Fibroblast of skin of abdomen (primary cell): ENCODE measurements at regions not wholly inside any gene's neighbourhood (a gene's known extent, or its start where the extent isn't known, plus 50 kb on each side); places are given as distances from the start of the nearest gene placed in this dataset.

Source experiments
- DNase-seq: peaks from one replicate; pipeline ENCODE4 v3.0.0-alpha.2; 2013

DNA sequence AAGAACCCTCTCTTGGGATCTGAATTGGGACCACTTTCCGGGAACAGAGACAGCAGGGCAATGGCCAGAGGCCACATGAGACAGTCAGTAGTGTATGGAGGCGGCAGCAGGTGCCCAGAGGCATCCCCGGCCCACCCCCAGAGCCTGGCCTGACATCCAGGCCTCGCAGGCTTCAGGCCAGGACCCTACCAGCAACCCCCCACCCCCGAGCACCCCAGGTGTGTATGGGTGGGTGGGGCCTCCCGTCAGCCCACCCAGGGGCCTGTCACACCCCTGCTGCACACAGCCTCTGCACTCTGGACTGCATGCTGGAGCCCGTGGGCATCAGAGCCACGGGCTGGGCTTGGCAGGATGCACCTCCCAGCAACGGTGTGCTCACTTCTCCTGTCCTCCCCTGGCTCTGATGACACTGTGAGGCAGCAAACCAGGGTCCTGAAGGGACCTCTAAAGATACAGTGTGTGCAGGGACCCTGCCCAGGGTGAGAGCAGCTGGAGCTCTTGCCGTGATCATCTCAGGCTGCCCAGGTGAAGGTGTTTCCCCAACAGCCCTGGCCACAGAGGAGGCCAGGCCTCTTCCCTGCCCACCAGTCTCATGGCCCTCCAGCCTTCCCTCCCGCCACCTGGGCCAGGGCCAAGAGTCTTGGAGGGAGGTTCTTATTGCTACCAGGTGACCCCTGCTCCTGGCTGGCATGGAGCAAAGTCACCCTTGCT lies 88.8 kb upstream of the SEPTIN5 start:
- no peak for DNase-seq

DNA sequence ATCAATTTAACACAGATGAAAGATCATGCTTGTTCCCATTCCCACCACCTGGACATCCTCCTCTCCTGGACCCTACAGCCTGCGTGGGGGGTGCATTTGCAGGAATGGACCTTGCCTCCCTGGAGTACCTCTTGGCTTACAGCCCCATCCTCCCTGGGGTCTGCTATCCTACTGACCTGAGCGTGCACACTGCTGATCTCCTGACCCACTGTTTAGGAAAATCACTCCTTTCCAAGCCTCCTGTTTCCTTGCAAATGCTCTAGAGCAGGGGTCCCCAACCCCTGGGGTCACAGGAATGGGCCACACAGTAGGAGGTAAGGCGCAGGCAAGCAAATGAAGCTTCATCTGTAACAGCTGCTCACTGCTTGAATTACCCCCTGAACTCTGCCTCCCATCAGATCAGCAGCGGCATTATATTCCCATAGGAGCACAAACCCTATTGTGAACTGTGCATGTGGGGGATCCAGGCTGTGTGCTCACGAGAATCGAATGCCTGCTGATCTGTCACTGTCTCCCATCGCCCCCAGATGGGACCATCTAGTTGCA lies 88.2 kb upstream of the SEPTIN5 start:
- DNase-seq: no peak

DNA sequence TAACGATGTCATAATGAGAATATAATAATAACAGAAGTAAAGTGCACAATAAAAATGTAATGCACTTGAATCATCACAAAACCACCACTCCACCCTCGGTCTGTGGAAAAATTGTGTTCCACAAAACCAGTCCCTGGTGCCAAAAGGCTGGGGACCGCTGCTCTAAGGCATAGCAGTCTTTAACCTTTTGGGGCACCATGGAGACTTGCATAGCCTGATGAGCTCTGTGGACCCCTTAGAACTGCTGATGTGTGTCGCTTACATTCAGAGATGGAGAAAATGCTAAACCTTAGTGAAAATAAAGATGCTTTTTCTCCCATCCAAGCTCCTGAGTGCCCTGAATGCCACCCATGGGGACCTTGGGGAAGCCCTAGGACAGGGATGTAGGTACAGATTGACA lies 87.6 kb upstream of the SEPTIN5 start:
- no peak for DNase-seq

- DNase-seq: no peak
Measured at GRCh38 chr22:19628038-19628776, 86.1 kb upstream of the SEPTIN5 start.

DNA sequence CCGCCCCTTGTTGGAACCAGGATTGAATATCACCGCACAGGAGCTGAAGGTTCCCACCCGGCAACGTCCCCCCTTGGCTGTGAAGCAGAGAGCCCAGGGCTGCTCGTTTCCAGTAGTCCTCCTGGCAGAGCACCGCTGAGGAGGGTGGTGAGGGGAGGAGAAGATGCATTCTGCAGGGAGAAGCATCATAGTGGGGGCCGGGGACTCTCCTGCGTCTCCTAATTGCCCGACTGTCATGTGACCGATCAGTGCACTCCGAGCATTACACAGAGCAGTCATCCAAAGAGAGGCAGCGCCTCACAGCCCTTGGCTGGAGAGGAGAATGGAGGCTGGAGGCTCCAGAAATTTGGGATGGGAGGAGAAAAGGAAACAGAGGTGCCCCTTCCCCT lies 85.0 kb upstream of the SEPTIN5 start:
- no peak for DNase-seq

DNA sequence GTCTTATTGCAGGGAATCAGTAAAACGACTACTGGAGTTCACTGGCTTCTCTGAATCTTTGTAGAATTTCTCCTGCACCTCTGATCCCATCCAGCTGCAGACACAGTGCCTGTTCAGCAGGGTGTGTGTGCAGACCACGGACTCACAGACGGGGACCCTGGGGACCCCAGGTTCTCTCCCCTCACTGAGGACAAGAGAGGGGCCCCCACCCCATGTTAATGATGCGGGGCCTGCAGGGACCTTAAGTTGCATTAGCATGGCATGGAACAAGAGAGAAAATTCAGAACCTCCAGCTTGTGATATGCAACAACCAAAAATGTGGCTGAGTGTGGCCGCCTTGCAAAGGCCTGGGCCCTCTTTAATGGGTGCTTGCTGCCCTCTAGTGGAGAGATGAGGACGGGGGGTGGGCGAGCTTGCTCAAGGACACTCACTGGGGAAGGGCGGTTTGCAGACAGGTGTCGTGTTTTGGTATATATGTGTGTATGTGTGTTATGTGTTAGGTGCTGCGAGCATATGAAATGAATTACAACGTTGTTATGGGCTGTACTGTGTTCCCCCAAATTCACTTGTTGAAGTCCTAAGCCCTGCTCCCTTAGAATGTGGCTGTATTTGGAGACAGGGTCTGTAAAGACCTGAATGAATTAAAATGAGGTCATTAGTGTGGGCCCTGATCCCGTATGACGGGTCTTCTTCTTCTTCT lies 84.4 kb upstream of the SEPTIN5 start:
- DNase-seq: peak; percentile 64

GRCh38 chr22:19630614-19631013 lies 83.7 kb upstream of the SEPTIN5 start:
- no peak for DNase-seq

DNA sequence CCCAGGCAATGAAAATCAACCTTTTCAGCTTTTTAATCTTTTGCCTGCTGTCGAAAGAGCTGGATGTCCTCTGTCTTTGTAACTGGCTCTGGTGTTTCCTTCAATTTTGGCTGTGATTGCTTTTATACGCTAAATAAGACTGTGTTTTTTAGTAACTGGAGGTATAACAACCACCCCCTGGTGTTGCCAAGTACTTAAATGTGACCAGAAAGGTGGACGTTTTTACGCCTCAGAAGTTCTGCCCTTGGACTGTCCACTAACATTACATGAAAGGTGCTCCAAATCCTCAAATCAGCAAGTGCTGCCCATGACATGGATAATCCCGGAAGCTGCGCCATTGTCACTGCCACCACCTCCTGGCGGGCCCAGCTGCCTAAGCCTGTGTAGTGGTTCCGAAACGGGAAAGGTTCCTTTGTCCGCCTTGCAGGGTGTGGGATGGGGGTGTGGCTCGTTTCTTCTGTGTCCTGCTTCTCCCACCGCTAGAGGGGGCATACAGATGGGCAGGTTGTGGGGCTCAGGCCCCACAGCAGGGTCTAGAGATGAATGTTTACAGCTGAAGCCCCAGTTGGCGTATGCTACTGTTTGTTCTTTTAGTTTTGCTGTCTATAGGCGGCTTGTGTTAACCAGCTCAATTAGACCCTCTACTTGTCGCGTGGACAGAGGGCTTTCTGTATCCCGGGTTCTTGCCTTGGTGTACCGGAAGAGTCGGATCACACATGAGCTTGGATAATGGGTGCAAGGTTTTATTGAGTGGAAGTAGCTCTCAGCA lies 82.2 kb upstream of the SEPTIN5 start:
- peak; percentile 41 for DNase-seq

- DNase-seq: no peak
Measured at GRCh38 chr22:19632668-19633148, 81.6 kb upstream of the SEPTIN5 start.

DNA sequence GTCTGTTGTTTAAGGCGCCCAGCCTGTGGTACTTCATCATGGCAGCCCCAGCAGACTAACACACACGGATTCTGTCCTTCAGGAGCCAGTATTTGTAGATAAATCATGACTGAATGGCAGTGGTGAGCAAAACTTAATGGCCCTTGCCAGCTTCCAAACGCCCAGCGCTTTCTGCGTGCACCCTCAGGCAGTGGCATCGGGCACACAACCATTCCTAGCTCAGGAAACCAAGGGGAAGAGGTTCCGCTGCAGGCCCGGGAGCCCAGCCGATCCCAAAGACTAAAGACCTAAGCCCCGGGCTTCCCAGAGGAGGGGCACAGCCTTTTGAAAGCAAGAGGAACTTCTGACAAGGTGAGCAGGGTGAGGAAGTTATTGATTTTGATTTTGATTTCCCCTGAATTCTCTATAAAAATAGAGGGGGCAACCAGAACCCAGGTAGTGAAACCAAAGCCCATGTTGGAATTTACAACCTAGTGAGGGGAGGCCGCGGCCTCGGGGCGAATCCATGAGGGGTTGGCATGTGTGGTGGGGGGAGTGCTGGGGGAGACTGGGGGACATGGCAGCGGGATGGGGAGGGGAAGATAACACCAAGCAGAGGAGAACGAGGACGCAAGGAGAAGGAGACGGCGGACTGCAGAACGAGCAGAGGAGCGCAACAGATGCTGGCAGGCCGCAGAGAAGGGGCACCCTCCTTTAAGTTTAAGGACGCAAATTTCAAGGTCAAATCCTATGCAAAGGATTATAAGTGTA lies 79.9 kb upstream of the SEPTIN5 start:
- no peak for DNase-seq

- no peak for DNase-seq
Measured at GRCh38 chr22:19635644-19636043, 78.7 kb upstream of the SEPTIN5 start.

DNA sequence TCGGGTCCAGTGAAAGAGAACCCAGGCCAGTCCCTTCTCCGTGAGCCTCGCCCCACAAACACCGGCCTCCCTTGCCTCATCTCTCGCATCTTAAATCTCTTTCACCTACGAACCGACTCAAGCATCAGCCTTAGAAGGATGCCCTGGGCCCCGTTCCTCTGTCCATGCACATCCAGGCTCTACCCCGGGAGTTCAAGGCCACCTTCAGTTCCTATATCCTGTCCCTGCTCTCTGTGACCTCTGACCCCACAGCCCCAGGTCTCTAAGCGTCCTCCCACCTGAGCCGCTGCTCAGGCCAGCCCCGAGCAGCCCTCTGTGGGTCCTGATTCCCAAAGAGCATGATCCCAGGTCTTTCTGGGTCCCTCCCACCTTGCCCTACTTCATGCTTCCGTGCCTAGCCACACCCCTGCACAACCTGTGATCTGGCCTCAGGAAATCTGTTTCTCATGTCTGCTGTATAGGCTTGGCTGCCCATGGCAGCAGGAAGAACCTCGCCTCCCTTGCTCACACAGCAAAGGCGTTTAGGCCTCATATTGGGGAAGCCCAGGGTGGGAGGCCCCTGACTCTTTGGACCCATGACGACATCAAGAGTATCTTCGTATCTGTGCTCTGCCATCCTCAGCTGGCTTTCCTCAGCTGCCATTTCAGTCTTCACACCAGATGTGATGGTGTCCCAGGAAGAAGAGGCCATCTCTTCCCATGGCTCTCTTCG lies 77.5 kb upstream of the SEPTIN5 start:
- DNase-seq: no peak

- DNase-seq: no peak
Measured at GRCh38 chr22:19637408-19638281, 76.7 kb upstream of the SEPTIN5 start.

GRCh38 chr22:19638282-19639015 lies 75.9 kb upstream of the SEPTIN5 start:
- DNase-seq: no peak

DNA sequence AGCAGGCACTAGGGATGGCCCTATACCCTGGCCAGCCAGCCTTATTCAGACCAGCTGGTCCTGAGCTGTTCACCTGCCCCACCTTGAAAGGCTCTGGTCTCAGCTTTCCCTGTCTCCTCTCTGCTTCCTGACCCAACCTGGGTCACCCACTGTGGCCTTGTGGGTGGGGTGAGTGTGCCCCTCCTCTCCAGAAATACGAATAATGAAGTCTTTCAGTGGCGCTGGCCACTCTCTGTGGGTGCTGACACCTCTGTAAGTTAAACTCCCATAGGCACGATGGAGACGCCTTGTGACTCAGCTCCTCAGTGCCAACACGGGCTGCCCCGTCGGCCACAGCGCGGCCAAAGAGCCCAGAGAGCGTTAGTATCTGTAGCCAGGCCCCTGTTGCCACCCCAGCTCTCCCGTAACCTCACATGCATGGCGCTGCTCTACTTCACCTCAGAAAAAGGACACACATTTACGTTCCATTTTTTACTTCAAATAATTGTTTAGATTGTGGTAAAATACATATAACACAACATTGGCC lies 74.6 kb upstream of the SEPTIN5 start:
- no peak for DNase-seq

DNA sequence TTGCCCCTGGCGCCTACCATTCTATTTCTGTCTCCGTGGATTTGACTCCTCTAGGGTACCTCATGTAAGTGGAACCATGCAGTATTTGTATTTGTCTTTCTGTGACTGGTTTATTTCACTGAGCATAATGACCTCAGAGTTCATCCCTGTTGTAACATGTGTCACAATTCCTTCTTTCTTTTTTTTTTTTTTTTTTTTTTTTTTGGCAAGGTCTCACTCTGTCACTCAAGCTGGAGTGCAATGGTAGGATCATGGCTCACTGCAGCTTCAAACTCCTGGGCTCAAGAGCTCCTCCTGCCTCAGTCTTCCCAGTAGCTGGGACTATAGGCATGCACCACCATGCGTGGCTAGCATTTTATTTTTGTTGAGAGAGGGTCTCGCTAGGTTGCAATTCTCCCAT lies 74.0 kb upstream of the SEPTIN5 start:
- DNase-seq: no peak

GRCh38 chr22:19641254-19641982 lies 72.9 kb upstream of the SEPTIN5 start:
- peak; percentile 12 for DNase-seq

DNA sequence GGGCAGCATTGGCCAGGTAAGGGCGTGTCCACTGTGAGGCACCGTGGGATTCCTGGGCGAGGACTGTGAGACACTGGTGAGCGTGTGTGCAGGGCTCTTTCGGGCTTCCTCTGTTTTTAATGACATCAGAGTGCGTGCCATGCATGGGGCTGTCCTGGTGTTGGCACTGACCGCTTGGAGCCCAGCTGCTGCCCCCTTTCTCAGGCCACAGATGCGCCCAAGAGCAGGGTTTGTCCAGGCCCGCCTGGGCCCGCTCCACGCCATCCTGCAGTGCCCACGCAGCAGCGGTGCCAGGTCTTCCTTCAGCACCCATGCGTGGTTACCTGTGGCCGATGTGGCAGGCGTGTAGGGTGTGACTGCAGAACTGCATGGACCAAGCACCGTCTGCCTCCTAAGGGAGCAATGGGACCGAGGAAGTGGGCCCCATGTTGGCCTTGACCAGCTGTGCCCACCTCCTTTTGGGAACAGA lies 72.3 kb upstream of the SEPTIN5 start:
- no peak for DNase-seq
